GM13977 (cell line): ENCODE measurements at regions not wholly inside any gene's neighbourhood (a gene's known extent, or its start where the extent isn't known, plus 50 kb on each side); places are given as distances from the start of the nearest gene placed in this dataset.

Experiments used
- DNase-seq: peaks from one replicate; pipeline ENCODE4 v3.0.0; 2012; ENCODE audit warnings: low spot score
- CTCF ChIP-seq: IDR thresholded peaks from 2 replicates; pipeline ENCODE4 v1.5.1; 2012; ENCODE audit warnings: mild to moderate bottlenecking, control low read depth; ENCODE audit not compliant: insufficient read depth; ENCODE audit errors: extremely low read depth, missing control alignments
- in situ Hi-C: fragments of 300-500 bp; cut with MboI; formaldehyde crosslinking; loops from one replicate; pipeline ENCODE4 v1.12.0; 2022; ENCODE audit warnings: low sequenced_read_pairs, low pct_unique_long_range_greater_than_20kb, mixed read lengths, inconsistent platforms; ENCODE audit not compliant: unreplicated experiment

GRCh38 chr13:91278291-91278690 lies 69.2 kb upstream of the MIR17HG start:
- no peak for TF ChIP-seq CTCF
- no peak for DNase-seq
- in situ Hi-C loops, result no loop called here

- TF ChIP-seq CTCF, result no peak
- DNase-seq, result no peak
- in situ Hi-C loops, result no loop called here
Measured at GRCh38 chr13:91278888-91279287, 68.6 kb upstream of the MIR17HG start.

GRCh38 chr13:91280801-91281200 lies 66.7 kb upstream of the MIR17HG start:
- DNase-seq, result no peak
- no peak for TF ChIP-seq CTCF

GRCh38 chr13:91284335-91284734 lies 63.2 kb upstream of the MIR17HG start:
- in situ Hi-C loops, result no loop called here
- DNase-seq, result no peak
- TF ChIP-seq CTCF, result no peak

More at GRCh38 chr13:91280801-91281200, 66.7 kb upstream of the MIR17HG start:
- in situ Hi-C loops, result no loop called here

- in situ Hi-C loops, result no loop called here
Measured at GRCh38 chr13:91286317-91286716, 61.2 kb upstream of the MIR17HG start.

GRCh38 chr13:91291078-91291477 lies 56.4 kb upstream of the MIR17HG start:
- no peak for TF ChIP-seq CTCF
- in situ Hi-C loops, result no loop called here
- no peak for DNase-seq

More at GRCh38 chr13:91286317-91286716, 61.2 kb upstream of the MIR17HG start:
- TF ChIP-seq CTCF, result no peak
- no peak for DNase-seq
